ENCODE measurements at regions not wholly inside any gene's neighbourhood (a gene's known extent, or its start where the extent isn't known, plus 50 kb on each side); places are given as distances from the start of the nearest gene placed in this dataset.

- Histone ChIP-seq H3K4me3 (no peak overlapping the region), H3K27ac (no peak overlapping the region), H3K4me1 (no peaks in the 10 kb centered on the region), H3K27me3 (no peaks in the 10 kb centered on the region), H3K36me3 (no peaks in the 10 kb centered on the region), H3K9me3 (peaks cover 4 to 34% (median 30%) of the 10 kb centered on the region in 4 donors)
- intact Hi-C loops (cut with DNase I; ENCODE audit: low total_unique reads) = no loop called here
- no peak for TF ChIP-seq EP300 (IDR thresholded peaks at IDR 0.05)
- no peak for TF ChIP-seq POLR2A (IDR thresholded peaks at IDR 0.05)
- TF ChIP-seq POLR2AphosphoS5 (IDR thresholded peaks at IDR 0.05) = no peak
- DNase-seq = no peak
Measured at GRCh38 chr1:177723533-177723932, 246.3 kb downstream of the SEC16B start.

GRCh38 chr1:177710696-177711620, 258.9 kb downstream of the SEC16B start:
- TF ChIP-seq POLR2AphosphoS5 (IDR thresholded peaks at IDR 0.05) (no peak), POLR2A (IDR thresholded peaks at IDR 0.05) (no peak), EP300 (IDR thresholded peaks at IDR 0.05) (no peak)
- TF ChIP-seq, protein P1, sequence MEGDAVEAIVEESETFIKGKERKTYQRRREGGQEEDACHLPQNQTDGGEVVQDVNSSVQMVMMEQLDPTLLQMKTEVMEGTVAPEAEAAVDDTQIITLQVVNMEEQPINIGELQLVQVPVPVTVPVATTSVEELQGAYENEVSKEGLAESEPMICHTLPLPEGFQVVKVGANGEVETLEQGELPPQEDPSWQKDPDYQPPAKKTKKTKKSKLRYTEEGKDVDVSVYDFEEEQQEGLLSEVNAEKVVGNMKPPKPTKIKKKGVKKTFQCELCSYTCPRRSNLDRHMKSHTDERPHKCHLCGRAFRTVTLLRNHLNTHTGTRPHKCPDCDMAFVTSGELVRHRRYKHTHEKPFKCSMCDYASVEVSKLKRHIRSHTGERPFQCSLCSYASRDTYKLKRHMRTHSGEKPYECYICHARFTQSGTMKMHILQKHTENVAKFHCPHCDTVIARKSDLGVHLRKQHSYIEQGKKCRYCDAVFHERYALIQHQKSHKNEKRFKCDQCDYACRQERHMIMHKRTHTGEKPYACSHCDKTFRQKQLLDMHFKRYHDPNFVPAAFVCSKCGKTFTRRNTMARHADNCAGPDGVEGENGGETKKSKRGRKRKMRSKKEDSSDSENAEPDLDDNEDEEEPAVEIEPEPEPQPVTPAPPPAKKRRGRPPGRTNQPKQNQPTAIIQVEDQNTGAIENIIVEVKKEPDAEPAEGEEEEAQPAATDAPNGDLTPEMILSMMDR (IDR thresholded peaks at IDR 0.05) = no peak
- Histone ChIP-seq H3K9me3 (peaks cover 0 to 10% (median under 1%) of the 10 kb centered on the region in 4 donors), H3K27ac (no peak overlapping the region), H3K4me3 (no peak overlapping the region), H3K27me3 (no peaks in the 10 kb centered on the region), H3K4me1 (no peaks in the 10 kb centered on the region), H3K36me3 (no peaks in the 10 kb centered on the region)
- intact Hi-C loops (cut with DNase I; ENCODE audit: low total_unique reads) = no loop called here
- 78 to 85% (median 81%) methylated on average over 17 of the region's 17 CpGs for WGBS, 5 donors
- no peak for DNase-seq

DNA sequence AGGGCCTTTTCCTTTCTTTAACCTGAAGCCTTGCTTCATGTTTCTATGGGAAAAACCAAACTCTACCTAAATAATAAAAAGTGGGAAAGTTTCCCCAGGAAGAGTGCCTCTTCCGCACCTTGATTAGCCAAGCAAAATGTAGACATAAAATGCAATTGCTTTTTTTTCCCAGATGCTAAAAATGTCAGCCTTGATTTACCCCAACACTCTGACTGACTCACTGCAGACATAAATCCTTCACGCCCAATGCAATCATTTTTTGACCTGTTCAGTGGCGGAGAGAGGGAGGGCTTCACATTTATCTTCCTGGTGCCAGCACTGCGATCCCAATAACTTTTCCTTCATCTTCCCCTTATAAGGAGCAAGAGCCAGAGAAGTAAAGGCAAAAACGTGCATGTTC, 261.5 kb downstream of the SEC16B start:
- 80 to 86% (median 84%) methylated on average over 5 of the region's 5 CpGs for WGBS, 5 donors
- intact Hi-C loops (cut with DNase I; ENCODE audit: low total_unique reads) = no loop called here
- Histone ChIP-seq H3K27ac (no peak overlapping the region), H3K4me3 (no peak overlapping the region), H3K9me3 (no peaks in the 10 kb centered on the region), H3K36me3 (no peaks in the 10 kb centered on the region), H3K27me3 (no peaks in the 10 kb centered on the region), H3K4me1 (no peaks in the 10 kb centered on the region)
- no peak for TF ChIP-seq POLR2A (IDR thresholded peaks at IDR 0.05)
- TF ChIP-seq, protein P1 (IDR thresholded peaks at IDR 0.05) = no peak
- no peak for TF ChIP-seq POLR2AphosphoS5 (IDR thresholded peaks at IDR 0.05)
- no peak for TF ChIP-seq EP300 (IDR thresholded peaks at IDR 0.05)
- DNase-seq = no peak

GRCh38 chr1:177706977-177707376, 262.9 kb downstream of the SEC16B start:
- H3K36me3 ChIP-seq = no peaks in the 10 kb centered on the region
- no peak overlapping the region for H3K27ac ChIP-seq
- TF ChIP-seq POLR2AphosphoS5 (IDR thresholded peaks at IDR 0.05) (no peak), POLR2A (IDR thresholded peaks at IDR 0.05) (no peak), EP300 (IDR thresholded peaks at IDR 0.05) (no peak)
- TF ChIP-seq, protein P1 (IDR thresholded peaks at IDR 0.05) = no peak
- no peak overlapping the region for H3K4me3 ChIP-seq
- intact Hi-C loops (cut with DNase I; ENCODE audit: low total_unique reads) = no loop called here
- no peak for DNase-seq
- no peaks in the 10 kb centered on the region for H3K27me3 ChIP-seq
- H3K4me1 ChIP-seq = no peaks in the 10 kb centered on the region
- no peaks in the 10 kb centered on the region for H3K9me3 ChIP-seq
- 75 to 89% (median 76%) methylated on average over 4 of the region's 4 CpGs for WGBS, 5 donors

DNA sequence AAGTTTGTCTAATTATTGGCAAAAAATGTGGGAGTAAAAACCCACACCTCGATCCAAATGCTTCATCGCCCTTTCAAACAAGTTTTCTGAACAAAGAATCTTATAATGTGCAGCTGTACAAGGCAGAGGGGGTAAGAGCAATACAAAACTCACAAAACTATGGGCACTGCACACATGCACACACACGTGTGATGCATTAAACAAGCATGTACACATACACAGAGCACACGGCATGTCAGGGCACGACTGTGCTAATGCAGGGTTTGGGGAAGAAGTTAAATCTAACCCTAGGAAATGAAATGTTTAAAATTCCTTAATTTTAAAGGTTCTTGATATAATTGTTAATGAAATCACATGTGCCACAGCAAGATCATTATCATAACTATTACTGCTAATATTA, 264.0 kb downstream of the SEC16B start:
- no peak overlapping the region for H3K27ac ChIP-seq
- TF ChIP-seq POLR2AphosphoS5 (IDR thresholded peaks at IDR 0.05) = no peak
- no peak for TF ChIP-seq POLR2A (IDR thresholded peaks at IDR 0.05)
- TF ChIP-seq, protein P1 (IDR thresholded peaks at IDR 0.05) = no peak
- TF ChIP-seq EP300 (IDR thresholded peaks at IDR 0.05) = no peak
- no peak for DNase-seq
- H3K9me3 ChIP-seq = no peaks in the 10 kb centered on the region
- H3K36me3 ChIP-seq = no peaks in the 10 kb centered on the region
- H3K4me1 ChIP-seq = no peaks in the 10 kb centered on the region
- intact Hi-C loops (cut with DNase I; ENCODE audit: low total_unique reads) = no loop called here
- 50 to 69% (median 60%) methylated on average over 5 of the region's 5 CpGs for WGBS, 5 donors
- no peak overlapping the region for H3K4me3 ChIP-seq
- no peaks in the 10 kb centered on the region for H3K27me3 ChIP-seq
